HCT116 (cell line): ENCODE measurements at regions not wholly inside any gene's neighbourhood (a gene's known extent, or its start where the extent isn't known, plus 50 kb on each side); places are given as distances from the start of the nearest gene placed in this dataset.

Source experiments
- CEBPB ChIP-seq: IDR thresholded peaks from 2 replicates; pipeline ENCODE4 v1.6.1; 2012; ENCODE audit warnings: low read depth
- EZH2 ChIP-seq: fragments of 200-600 bp; sonication (generic); IDR thresholded peaks from 2 replicates; pipeline ENCODE4 v1.6.1; 2017; ENCODE audit warnings: antibody characterized with exemption, mixed run types
- FOSL1 ChIP-seq: IDR thresholded peaks from 2 replicates; pipeline ENCODE4 v1.6.1; 2012; ENCODE audit warnings: low read depth
- POLR2A ChIP-seq: IDR thresholded peaks from 2 replicates; pipeline ENCODE4 v1.7.0; 2011; ENCODE audit warnings: borderline replicate concordance; ENCODE audit not compliant: insufficient read depth, insufficient read length; ENCODE audit errors: extremely low read depth
- POLR2AphosphoS5 ChIP-seq: IDR thresholded peaks from 2 replicates; pipeline ENCODE4 v1.6.1; 2011; ENCODE audit warnings: mild to moderate bottlenecking, low read depth, low read length, moderate library complexity
- SIN3A ChIP-seq: IDR thresholded peaks from 2 replicates; pipeline ENCODE4 v1.6.1; 2012; ENCODE audit warnings: low read depth
- ZFX ChIP-seq: fragments of 450-650 bp; IDR thresholded peaks from 2 replicates; pipeline ENCODE4 v1.6.1; 2017
- TF ChIP-seq, protein P1 (sequence below): IDR thresholded peaks from 2 replicates; pipeline ENCODE4 v1.6.1; 2012
- TF ChIP-seq, protein P2 (sequence below), 3 experiments: fragments of 200-600 bp in 1 of 3; sonication (generic) in 1 of 3; IDR thresholded peaks in 2 of 3; conservative IDR thresholded peaks in 1 of 3; 2 replicates each; pipeline ENCODE4 v1.5.1; 2012 to 2017; ENCODE audit warnings: low read depth in 2 of 3, low read length in 2 of 3, antibody characterized with exemption in 1 of 3, borderline replicate concordance in 1 of 3, control low read depth in 1 of 3, mild to moderate bottlenecking in 1 of 3, mixed read lengths in 1 of 3, mixed run types in 1 of 3, moderate library complexity in 1 of 3; ENCODE audit not compliant: insufficient read depth in 1 of 3

DNA sequence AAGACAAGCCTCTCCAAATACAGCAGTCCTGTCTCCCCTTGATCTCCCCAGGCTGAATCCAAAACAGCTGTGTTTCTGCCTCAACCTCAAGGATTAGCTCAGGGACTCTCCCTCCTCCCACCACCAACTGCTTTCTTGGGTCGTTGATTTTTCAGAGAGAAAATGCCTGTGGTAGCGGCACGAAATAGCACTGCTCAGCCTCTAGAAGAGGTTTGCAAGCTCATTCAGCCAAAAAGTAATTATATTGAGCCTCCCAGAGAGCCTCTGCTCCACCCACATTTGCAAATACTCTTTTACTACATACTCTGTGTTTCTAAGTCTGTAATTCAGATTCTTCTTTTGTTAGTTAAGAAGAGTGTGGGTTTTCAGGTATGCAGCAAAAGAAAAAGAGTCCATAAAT is 396.4 kb upstream of the TNP1 start:
- TF ChIP-seq, protein P1, sequence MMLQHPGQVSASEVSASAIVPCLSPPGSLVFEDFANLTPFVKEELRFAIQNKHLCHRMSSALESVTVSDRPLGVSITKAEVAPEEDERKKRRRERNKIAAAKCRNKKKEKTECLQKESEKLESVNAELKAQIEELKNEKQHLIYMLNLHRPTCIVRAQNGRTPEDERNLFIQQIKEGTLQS: no peak
- TF ChIP-seq SIN3A (no peak), EZH2 (no peak), POLR2AphosphoS5 (no peak), FOSL1 (no peak), CEBPB (no peak), POLR2A (no peak), ZFX (no peak)
- TF ChIP-seq, protein P2, sequence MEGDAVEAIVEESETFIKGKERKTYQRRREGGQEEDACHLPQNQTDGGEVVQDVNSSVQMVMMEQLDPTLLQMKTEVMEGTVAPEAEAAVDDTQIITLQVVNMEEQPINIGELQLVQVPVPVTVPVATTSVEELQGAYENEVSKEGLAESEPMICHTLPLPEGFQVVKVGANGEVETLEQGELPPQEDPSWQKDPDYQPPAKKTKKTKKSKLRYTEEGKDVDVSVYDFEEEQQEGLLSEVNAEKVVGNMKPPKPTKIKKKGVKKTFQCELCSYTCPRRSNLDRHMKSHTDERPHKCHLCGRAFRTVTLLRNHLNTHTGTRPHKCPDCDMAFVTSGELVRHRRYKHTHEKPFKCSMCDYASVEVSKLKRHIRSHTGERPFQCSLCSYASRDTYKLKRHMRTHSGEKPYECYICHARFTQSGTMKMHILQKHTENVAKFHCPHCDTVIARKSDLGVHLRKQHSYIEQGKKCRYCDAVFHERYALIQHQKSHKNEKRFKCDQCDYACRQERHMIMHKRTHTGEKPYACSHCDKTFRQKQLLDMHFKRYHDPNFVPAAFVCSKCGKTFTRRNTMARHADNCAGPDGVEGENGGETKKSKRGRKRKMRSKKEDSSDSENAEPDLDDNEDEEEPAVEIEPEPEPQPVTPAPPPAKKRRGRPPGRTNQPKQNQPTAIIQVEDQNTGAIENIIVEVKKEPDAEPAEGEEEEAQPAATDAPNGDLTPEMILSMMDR (IDR thresholded peaks at IDR 0.05 in 2 of 3, conservative IDR thresholded peaks at IDR 0.05 in 1 of 3; ENCODE audit: borderline replicate concordance in 1 of 3, insufficient read depth in 1 of 3, low read depth in 2 of 3, low read length in 2 of 3): no peak
